ENCODE measurements at regions not wholly inside any gene's neighbourhood (a gene's known extent, or its start where the extent isn't known, plus 50 kb on each side); places are given as distances from the start of the nearest gene placed in this dataset.

GRCh38 chr3:88912294-88912877 is 195.0 kb upstream of the EPHA3 start (continued):
- TF ChIP-seq CHD7 (IDR thresholded peaks at IDR 0.05; ENCODE audit: insufficient replicate concordance, low read length) (peak; percentile 86), CHD2 (IDR thresholded peaks at IDR 0.05; ENCODE audit: low read length) (0 out of 2 replicates have a peak, but pooled peaks have one; percentile 23), FOSL1 (IDR thresholded peaks at IDR 0.05; ENCODE audit: insufficient read depth, low read depth, low read length) (no peak), KDM4A (IDR thresholded peaks at IDR 0.05; ENCODE audit: low read depth, low read length, severe bottlenecking) (no peak), PHF8 (conservative IDR thresholded peaks at IDR 0.05; ENCODE audit: low read depth, low read length) (no peak), RFX5 (IDR thresholded peaks at IDR 0.05; ENCODE audit: borderline replicate concordance, low read depth, low read length) (no peak), EGR1 (IDR thresholded peaks at IDR 0.05; ENCODE audit: borderline replicate concordance, low read depth, low read length) (no peak), SRF (IDR thresholded peaks at IDR 0.05; ENCODE audit: low read depth, low read length) (no peak)

All from H1 (cell line).